ENCODE measurements at regions not wholly inside any gene's neighbourhood (a gene's known extent, or its start where the extent isn't known, plus 50 kb on each side); places are given as distances from the start of the nearest gene placed in this dataset.

- H3K9me3 ChIP-seq (ENCODE audit: control insufficient read depth, low read length, poor library complexity, severe bottlenecking), result no peaks in the 10 kb centered on the region
- no peaks in the 10 kb centered on the region for H3K36me3 Mint-ChIP-seq (ENCODE audit: low read depth)
- ATAC-seq (no peak), DNase-seq (no peak)
- H3K27me3 Mint-ChIP-seq, result no peaks in the 10 kb centered on the region
- H3K27ac Mint-ChIP-seq, result no peak overlapping the region
- H3K4me3 Mint-ChIP-seq, result no peak overlapping the region
- no peaks in the 10 kb centered on the region for H3K4me1 Mint-ChIP-seq
Measured at GRCh38 chr4:37014584-37014983, 230.0 kb upstream of the NWD2 start.

- H3K36me3 Mint-ChIP-seq (ENCODE audit: low read depth), result no peaks in the 10 kb centered on the region
- no peaks in the 10 kb centered on the region for H3K4me1 Mint-ChIP-seq
- H3K9me3 ChIP-seq (ENCODE audit: control insufficient read depth, low read length, poor library complexity, severe bottlenecking), result no peaks in the 10 kb centered on the region
- no peaks in the 10 kb centered on the region for H3K27me3 Mint-ChIP-seq
- no peak for ATAC-seq
- DNase-seq, result no peak
- no peak overlapping the region for H3K4me3 Mint-ChIP-seq
- H3K27ac Mint-ChIP-seq, result no peak overlapping the region
Measured at GRCh38 chr4:37015391-37015790, 229.2 kb upstream of the NWD2 start.

- no peaks in the 10 kb centered on the region for H3K9me3 ChIP-seq (ENCODE audit: control insufficient read depth, low read length, poor library complexity, severe bottlenecking)
- Mint-ChIP-seq H3K36me3 (ENCODE audit: low read depth) (no peaks in the 10 kb centered on the region), H3K4me1 (no peaks in the 10 kb centered on the region), H3K27ac (no peak overlapping the region), H3K4me3 (no peak overlapping the region), H3K27me3 (no peaks in the 10 kb centered on the region)
- no peak for DNase-seq
- ATAC-seq, result no peak
Measured at GRCh38 chr4:37023504-37023903, 221.0 kb upstream of the NWD2 start.

GRCh38 chr4:37023996-37024395 is 220.5 kb upstream of the NWD2 start:
- no peak overlapping the region for H3K4me3 Mint-ChIP-seq
- H3K36me3 Mint-ChIP-seq (ENCODE audit: low read depth), result no peaks in the 10 kb centered on the region
- ATAC-seq (no peak), DNase-seq (no peak)
- H3K27ac Mint-ChIP-seq, result no peak overlapping the region
- no peaks in the 10 kb centered on the region for H3K4me1 Mint-ChIP-seq
- H3K9me3 ChIP-seq (ENCODE audit: control insufficient read depth, low read length, poor library complexity, severe bottlenecking), result no peaks in the 10 kb centered on the region
- no peaks in the 10 kb centered on the region for H3K27me3 Mint-ChIP-seq

GRCh38 chr4:37040816-37041215 is 203.7 kb upstream of the NWD2 start:
- no peaks in the 10 kb centered on the region for H3K36me3 Mint-ChIP-seq (ENCODE audit: low read depth)
- H3K4me3 Mint-ChIP-seq, result no peak overlapping the region
- H3K4me1 Mint-ChIP-seq, result no peaks in the 10 kb centered on the region
- DNase-seq (no peak), ATAC-seq (no peak)
- H3K27ac Mint-ChIP-seq, result no peak overlapping the region
- no peaks in the 10 kb centered on the region for H3K27me3 Mint-ChIP-seq
- no peaks in the 10 kb centered on the region for H3K9me3 ChIP-seq (ENCODE audit: control insufficient read depth, low read length, poor library complexity, severe bottlenecking)

GRCh38 chr4:37043342-37043741 is 201.2 kb upstream of the NWD2 start:
- Mint-ChIP-seq H3K36me3 (ENCODE audit: low read depth) (no peaks in the 10 kb centered on the region), H3K4me1 (no peaks in the 10 kb centered on the region), H3K4me3 (no peak overlapping the region), H3K27ac (no peak overlapping the region), H3K27me3 (no peaks in the 10 kb centered on the region)
- ATAC-seq (no peak), DNase-seq (no peak)
- H3K9me3 ChIP-seq (ENCODE audit: control insufficient read depth, low read length, poor library complexity, severe bottlenecking), result no peaks in the 10 kb centered on the region

GRCh38 chr4:37051111-37051510 is 193.4 kb upstream of the NWD2 start:
- Mint-ChIP-seq H3K36me3 (ENCODE audit: low read depth) (no peaks in the 10 kb centered on the region), H3K27me3 (no peaks in the 10 kb centered on the region), H3K4me1 (no peaks in the 10 kb centered on the region), H3K4me3 (no peak overlapping the region), H3K27ac (no peak overlapping the region)
- ATAC-seq, result no peak
- no peaks in the 10 kb centered on the region for H3K9me3 ChIP-seq (ENCODE audit: control insufficient read depth, low read length, poor library complexity, severe bottlenecking)
- DNase-seq, result no peak

GRCh38 chr4:37051866-37052265 is 192.7 kb upstream of the NWD2 start:
- no peak for DNase-seq
- no peak overlapping the region for H3K27ac Mint-ChIP-seq
- H3K4me3 Mint-ChIP-seq, result no peak overlapping the region
- no peaks in the 10 kb centered on the region for H3K4me1 Mint-ChIP-seq
- H3K36me3 Mint-ChIP-seq (ENCODE audit: low read depth), result no peaks in the 10 kb centered on the region
- ATAC-seq, result no peak
- no peaks in the 10 kb centered on the region for H3K27me3 Mint-ChIP-seq
- H3K9me3 ChIP-seq (ENCODE audit: control insufficient read depth, low read length, poor library complexity, severe bottlenecking), result no peaks in the 10 kb centered on the region

GRCh38 chr4:37054531-37055077 is 189.9 kb upstream of the NWD2 start:
- Mint-ChIP-seq H3K27me3 (no peaks in the 10 kb centered on the region), H3K4me1 (no peaks in the 10 kb centered on the region), H3K36me3 (ENCODE audit: low read depth) (no peaks in the 10 kb centered on the region), H3K27ac (no peak overlapping the region), H3K4me3 (no peak overlapping the region)
- DNase-seq, result no peak
- no peaks in the 10 kb centered on the region for H3K9me3 ChIP-seq (ENCODE audit: control insufficient read depth, low read length, poor library complexity, severe bottlenecking)
- ATAC-seq, result no peak

GRCh38 chr4:37058826-37059225 is 185.7 kb upstream of the NWD2 start:
- no peak for ATAC-seq
- H3K4me1 Mint-ChIP-seq, result no peaks in the 10 kb centered on the region
- no peak overlapping the region for H3K27ac Mint-ChIP-seq
- H3K9me3 ChIP-seq (ENCODE audit: control insufficient read depth, low read length, poor library complexity, severe bottlenecking), result no peaks in the 10 kb centered on the region
- H3K4me3 Mint-ChIP-seq, result no peak overlapping the region
- H3K27me3 Mint-ChIP-seq, result no peaks in the 10 kb centered on the region
- no peaks in the 10 kb centered on the region for H3K36me3 Mint-ChIP-seq (ENCODE audit: low read depth)
- no peak for DNase-seq

- no peaks in the 10 kb centered on the region for H3K9me3 ChIP-seq (ENCODE audit: control insufficient read depth, low read length, poor library complexity, severe bottlenecking)
- Mint-ChIP-seq H3K27me3 (no peaks in the 10 kb centered on the region), H3K4me3 (no peak overlapping the region), H3K4me1 (no peaks in the 10 kb centered on the region), H3K36me3 (ENCODE audit: low read depth) (no peaks in the 10 kb centered on the region), H3K27ac (no peak overlapping the region)
- DNase-seq, result no peak
- ATAC-seq, result no peak
Measured at GRCh38 chr4:37066159-37066558, 178.4 kb upstream of the NWD2 start.

GRCh38 chr4:37068580-37068979 is 176.0 kb upstream of the NWD2 start:
- H3K9me3 ChIP-seq (ENCODE audit: control insufficient read depth, low read length, poor library complexity, severe bottlenecking), result no peaks in the 10 kb centered on the region
- ATAC-seq (no peak), DNase-seq (no peak)
- Mint-ChIP-seq H3K4me1 (peaks cover 6% of the 10 kb centered on the region), H3K27me3 (no peaks in the 10 kb centered on the region), H3K27ac (no peak overlapping the region), H3K36me3 (ENCODE audit: low read depth) (no peaks in the 10 kb centered on the region), H3K4me3 (no peak overlapping the region)

GRCh38 chr4:37070041-37070440 is 174.5 kb upstream of the NWD2 start:
- no peak for ATAC-seq
- Mint-ChIP-seq H3K4me3 (no peak overlapping the region), H3K27ac (no peak overlapping the region), H3K4me1 (peaks cover 6% of the 10 kb centered on the region), H3K36me3 (ENCODE audit: low read depth) (no peaks in the 10 kb centered on the region), H3K27me3 (no peaks in the 10 kb centered on the region)
- DNase-seq, result no peak
- no peaks in the 10 kb centered on the region for H3K9me3 ChIP-seq (ENCODE audit: control insufficient read depth, low read length, poor library complexity, severe bottlenecking)

- DNase-seq, result no peak
- no peak overlapping the region for H3K27ac Mint-ChIP-seq
- H3K4me3 Mint-ChIP-seq, result no peak overlapping the region
- no peaks in the 10 kb centered on the region for H3K9me3 ChIP-seq (ENCODE audit: control insufficient read depth, low read length, poor library complexity, severe bottlenecking)
- ATAC-seq, result no peak
- H3K27me3 Mint-ChIP-seq, result no peaks in the 10 kb centered on the region
- peaks cover 6% of the 10 kb centered on the region for H3K4me1 Mint-ChIP-seq
- H3K36me3 Mint-ChIP-seq (ENCODE audit: low read depth), result no peaks in the 10 kb centered on the region
Measured at GRCh38 chr4:37071576-37071975, 173.0 kb upstream of the NWD2 start.

All from T-helper 17 cell (primary cell).